ENCODE measurements at regions not wholly inside any gene's neighbourhood (a gene's known extent, or its start where the extent isn't known, plus 50 kb on each side); places are given as distances from the start of the nearest gene placed in this dataset.
A peak's percentile ranks its signal among the peaks of the same experiment; 100 is the strongest.

- TF ChIP-seq CTCF (IDR thresholded peaks at IDR 0.05): no peak
- H3K27ac Mint-ChIP-seq: no peak overlapping the region
- no peaks in the 10 kb centered on the region for H3K4me1 Mint-ChIP-seq
- H3K4me3 Mint-ChIP-seq: no peak overlapping the region
- peaks cover 7% of the 10 kb centered on the region for H3K27me3 Mint-ChIP-seq (ENCODE audit: low read depth, poor library complexity)
- DNase-seq: no peak
- H3K9me3 Mint-ChIP-seq: peaks cover 9% of the 10 kb centered on the region
- H3K36me3 Mint-ChIP-seq (ENCODE audit: low read depth): no peaks in the 10 kb centered on the region
Observed at GRCh38 chr10:128950916-128951275, 516.1 kb upstream of the MGMT start.

GRCh38 chr10:128952856-128953255 is 514.2 kb upstream of the MGMT start:
- Mint-ChIP-seq H3K27me3 (ENCODE audit: low read depth, poor library complexity) (peaks cover 6% of the 10 kb centered on the region), H3K4me3 (no peak overlapping the region), H3K9me3 (no peaks in the 10 kb centered on the region), H3K4me1 (no peaks in the 10 kb centered on the region), H3K36me3 (ENCODE audit: low read depth) (no peaks in the 10 kb centered on the region), H3K27ac (no peak overlapping the region)
- DNase-seq: no peak
- TF ChIP-seq CTCF (IDR thresholded peaks at IDR 0.05): no peak

- H3K36me3 Mint-ChIP-seq (ENCODE audit: low read depth): no peaks in the 10 kb centered on the region
- no peak for TF ChIP-seq CTCF (IDR thresholded peaks at IDR 0.05)
- no peak overlapping the region for H3K27ac Mint-ChIP-seq
- peaks cover 6% of the 10 kb centered on the region for H3K27me3 Mint-ChIP-seq (ENCODE audit: low read depth, poor library complexity)
- no peak overlapping the region for H3K4me3 Mint-ChIP-seq
- DNase-seq: no peak
- peaks cover 32% of the 10 kb centered on the region for H3K4me1 Mint-ChIP-seq
- H3K9me3 Mint-ChIP-seq: no peaks in the 10 kb centered on the region
Observed at GRCh38 chr10:128956149-128956548, 510.9 kb upstream of the MGMT start.

GRCh38 chr10:128957221-128957620 is 509.8 kb upstream of the MGMT start:
- peaks cover 6% of the 10 kb centered on the region for H3K27me3 Mint-ChIP-seq (ENCODE audit: low read depth, poor library complexity)

GRCh38 chr10:128958834-128959690 is 508.0 kb upstream of the MGMT start:
- H3K27me3 Mint-ChIP-seq (ENCODE audit: low read depth, poor library complexity): peaks cover 5% of the 10 kb centered on the region
- H3K4me1 Mint-ChIP-seq: peaks cover 32% of the 10 kb centered on the region
- no peaks in the 10 kb centered on the region for H3K9me3 Mint-ChIP-seq
- no peak for TF ChIP-seq CTCF (IDR thresholded peaks at IDR 0.05)
- peak; percentile 33 for DNase-seq
- no peak overlapping the region for H3K4me3 Mint-ChIP-seq
- H3K36me3 Mint-ChIP-seq (ENCODE audit: low read depth): no peaks in the 10 kb centered on the region
- peak overlapping the region; percentile 15 for H3K27ac Mint-ChIP-seq

More at GRCh38 chr10:128957221-128957620, 509.8 kb upstream of the MGMT start:
- TF ChIP-seq CTCF (IDR thresholded peaks at IDR 0.05): no peak
- Mint-ChIP-seq H3K4me3 (no peak overlapping the region), H3K9me3 (no peaks in the 10 kb centered on the region), H3K4me1 (peaks cover 32% of the 10 kb centered on the region), H3K27ac (no peak overlapping the region), H3K36me3 (ENCODE audit: low read depth) (no peaks in the 10 kb centered on the region)
- DNase-seq: no peak

- no peak overlapping the region for H3K27ac Mint-ChIP-seq
- no peaks in the 10 kb centered on the region for H3K27me3 Mint-ChIP-seq (ENCODE audit: low read depth, poor library complexity)
- peaks cover 32% of the 10 kb centered on the region for H3K4me1 Mint-ChIP-seq
- no peak overlapping the region for H3K4me3 Mint-ChIP-seq
- no peak for TF ChIP-seq CTCF (IDR thresholded peaks at IDR 0.05)
- no peak for DNase-seq
- no peaks in the 10 kb centered on the region for H3K36me3 Mint-ChIP-seq (ENCODE audit: low read depth)
- no peaks in the 10 kb centered on the region for H3K9me3 Mint-ChIP-seq
Observed at GRCh38 chr10:128959746-128960145, 507.3 kb upstream of the MGMT start.
